NT2/D1 (cell line): ENCODE measurements at regions not wholly inside any gene's neighbourhood (a gene's known extent, or its start where the extent isn't known, plus 50 kb on each side); places are given as distances from the start of the nearest gene placed in this dataset.
A peak's percentile ranks its signal among the peaks of the same experiment; 100 is the strongest.

ENCODE experiments used
- DNase-seq: peaks from one replicate; pipeline ENCODE4 v3.0.0-alpha.2; 2011; ENCODE audit warnings: low read depth, low spot score
- H3K27me3 ChIP-seq: 2 replicates; pipeline ENCODE4 v1.6.0; 2011; ENCODE audit warnings: mild to moderate bottlenecking; ENCODE audit not compliant: insufficient read length, insufficient read depth
- H3K36me3 ChIP-seq: 2 replicates; pipeline ENCODE4 v1.6.1; 2011; ENCODE audit warnings: mild to moderate bottlenecking, low read length, mixed read lengths; ENCODE audit not compliant: insufficient read depth, insufficient read length
- H3K4me1 ChIP-seq: 2 replicates; pipeline ENCODE4 v1.5.1; 2011; ENCODE audit not compliant: insufficient read depth, insufficient read length
- H3K4me3 ChIP-seq: 2 replicates; pipeline ENCODE4 v1.5.1; 2011; ENCODE audit warnings: low read depth; ENCODE audit not compliant: insufficient read length
- H3K9ac ChIP-seq: 2 replicates; pipeline ENCODE4 v1.6.0; 2011; ENCODE audit warnings: low read depth; ENCODE audit not compliant: insufficient read length
- H3K9me3 ChIP-seq: 2 replicates; pipeline ENCODE4 v1.5.1; 2011; ENCODE audit warnings: mild to moderate bottlenecking, low read length; ENCODE audit not compliant: insufficient read depth
- SUZ12 ChIP-seq: IDR thresholded peaks from 2 replicates; pipeline ENCODE4 v1.6.1; 2011; ENCODE audit not compliant: insufficient read length, insufficient read depth; ENCODE audit errors: extremely low read depth
- YY1 ChIP-seq: IDR thresholded peaks from 2 replicates; pipeline ENCODE4 v1.6.1; 2011; ENCODE audit not compliant: insufficient read length, insufficient read depth
- ZNF274 ChIP-seq: IDR thresholded peaks from 2 replicates; pipeline ENCODE4 v1.6.1; 2011; ENCODE audit warnings: mild to moderate bottlenecking, low read depth, low read length

DNA sequence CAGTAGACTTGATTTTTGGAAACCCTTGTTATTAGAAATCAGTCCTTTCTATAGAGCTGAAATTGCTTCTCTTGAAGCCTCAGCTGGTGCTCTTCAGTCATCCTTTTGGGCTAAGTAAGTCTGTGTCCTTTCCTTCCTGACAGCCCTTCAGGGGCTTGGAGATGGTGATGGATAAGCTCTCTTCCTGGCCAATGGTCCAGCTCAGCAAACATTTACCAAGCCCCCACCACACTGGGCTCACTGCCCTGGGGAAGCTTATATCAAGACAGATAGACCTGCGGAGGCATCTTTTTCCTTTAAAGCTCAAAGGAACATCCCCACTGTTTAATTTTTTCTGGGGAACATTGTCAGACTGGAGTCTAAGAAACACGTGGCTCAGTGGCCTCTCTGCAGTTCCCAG, 139.6 kb downstream of the HAPSTR1 start:
- no peak for DNase-seq
- H3K4me3 ChIP-seq, result no peak overlapping the region
- TF ChIP-seq SUZ12 (no peak), ZNF274 (no peak)
- H3K27me3 ChIP-seq, result no peaks in the 10 kb centered on the region
- H3K9ac ChIP-seq, result no peak overlapping the region
- H3K4me1 ChIP-seq, result no peaks in the 10 kb centered on the region
- no peaks in the 10 kb centered on the region for H3K9me3 ChIP-seq
- H3K36me3 ChIP-seq, result no peaks in the 10 kb centered on the region

DNA sequence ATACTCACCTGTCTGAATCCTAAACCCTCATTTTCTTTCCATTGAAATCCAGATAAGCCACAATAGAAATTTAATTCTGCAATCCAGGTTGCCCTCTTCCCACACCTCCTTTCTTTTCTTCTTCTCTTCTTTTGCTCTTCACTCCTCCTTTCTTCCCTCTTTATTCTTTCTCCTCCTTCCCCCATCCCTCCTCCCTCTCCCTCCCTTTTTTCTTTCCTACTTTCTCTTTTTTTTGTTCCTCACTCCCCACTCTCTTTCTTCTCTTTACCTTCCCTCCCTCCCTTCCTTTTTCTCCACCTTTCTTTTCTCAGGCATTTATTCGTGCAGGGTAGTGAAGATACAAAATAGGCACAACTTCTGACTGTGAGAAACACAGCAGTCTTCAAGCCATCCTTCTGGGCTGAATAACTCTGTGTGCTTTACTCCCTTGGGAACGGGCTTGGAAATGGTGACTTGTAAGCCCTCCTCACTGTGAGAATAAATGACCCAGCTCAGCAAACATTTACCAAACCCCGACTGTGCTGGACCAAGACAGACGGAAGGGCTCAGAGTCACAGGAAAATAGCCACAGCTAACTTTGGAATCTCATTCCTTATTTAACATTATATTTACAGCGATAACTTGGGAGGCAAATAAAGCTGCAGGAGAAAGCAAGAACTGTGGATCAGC, 140.8 kb downstream of the HAPSTR1 start:
- no peak for TF ChIP-seq SUZ12
- TF ChIP-seq ZNF274, result no peak
- TF ChIP-seq YY1, result no peak
- Histone ChIP-seq H3K4me1 (no peaks in the 10 kb centered on the region), H3K9me3 (no peaks in the 10 kb centered on the region), H3K27me3 (no peaks in the 10 kb centered on the region), H3K36me3 (no peaks in the 10 kb centered on the region), H3K4me3 (no peak overlapping the region), H3K9ac (no peak overlapping the region)
- DNase-seq, result no peak

DNA sequence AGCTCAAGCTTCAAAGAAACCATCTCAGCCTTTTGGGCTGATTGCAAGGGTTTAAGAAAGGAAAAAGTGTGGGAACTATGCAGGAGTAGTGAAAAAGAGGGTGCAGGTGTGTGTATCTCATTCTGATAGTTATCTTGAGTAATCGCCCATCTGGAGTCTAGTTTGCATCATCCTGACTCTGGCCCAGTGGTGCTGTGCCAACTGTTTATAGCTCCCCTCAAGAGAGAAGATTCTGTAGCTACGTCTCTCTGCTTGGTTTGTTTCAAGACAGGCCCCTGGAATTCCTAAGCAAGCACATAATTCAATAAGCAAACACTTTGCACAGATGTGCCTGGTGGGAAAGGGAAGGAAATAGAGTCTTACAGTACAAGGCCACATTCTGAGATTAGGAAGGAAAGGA, 144.4 kb downstream of the HAPSTR1 start:
- Histone ChIP-seq H3K27me3 (no peaks in the 10 kb centered on the region), H3K4me3 (no peak overlapping the region), H3K9me3 (peaks cover 5% of the 10 kb centered on the region; the same call in 1 of the 2 replicates), H3K36me3 (no peaks in the 10 kb centered on the region), H3K9ac (no peak overlapping the region), H3K4me1 (no peaks in the 10 kb centered on the region)
- DNase-seq, result no peak
- TF ChIP-seq YY1, result no peak
- TF ChIP-seq SUZ12, result no peak
- no peak for TF ChIP-seq ZNF274

DNA sequence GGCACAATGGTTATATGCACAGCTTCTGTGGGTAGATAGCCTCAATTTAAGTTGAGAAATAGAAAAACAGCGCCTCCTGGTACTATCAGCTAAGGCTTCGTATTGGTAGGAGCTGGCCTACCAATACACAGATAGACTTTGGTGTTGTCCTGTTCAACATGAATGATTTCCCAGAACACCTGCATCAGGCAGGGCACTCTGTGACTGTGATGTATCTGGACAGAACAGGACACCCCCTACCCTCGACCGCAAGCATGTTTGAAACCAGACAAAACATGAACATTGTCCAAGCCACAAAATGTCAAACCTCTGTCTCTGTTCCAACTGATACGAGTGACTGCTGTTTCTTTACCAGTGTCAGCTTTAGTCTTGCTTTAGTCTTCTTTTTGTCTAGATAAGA, 144.9 kb downstream of the HAPSTR1 start:
- DNase-seq, result no peak
- Histone ChIP-seq H3K4me1 (no peaks in the 10 kb centered on the region), H3K27me3 (no peaks in the 10 kb centered on the region), H3K36me3 (no peaks in the 10 kb centered on the region), H3K4me3 (no peak overlapping the region), H3K9me3 (peaks cover 7% of the 10 kb centered on the region; the same call in 1 of the 2 replicates), H3K9ac (no peak overlapping the region)
- TF ChIP-seq YY1, result no peak
- no peak for TF ChIP-seq ZNF274
- TF ChIP-seq SUZ12, result no peak

DNA sequence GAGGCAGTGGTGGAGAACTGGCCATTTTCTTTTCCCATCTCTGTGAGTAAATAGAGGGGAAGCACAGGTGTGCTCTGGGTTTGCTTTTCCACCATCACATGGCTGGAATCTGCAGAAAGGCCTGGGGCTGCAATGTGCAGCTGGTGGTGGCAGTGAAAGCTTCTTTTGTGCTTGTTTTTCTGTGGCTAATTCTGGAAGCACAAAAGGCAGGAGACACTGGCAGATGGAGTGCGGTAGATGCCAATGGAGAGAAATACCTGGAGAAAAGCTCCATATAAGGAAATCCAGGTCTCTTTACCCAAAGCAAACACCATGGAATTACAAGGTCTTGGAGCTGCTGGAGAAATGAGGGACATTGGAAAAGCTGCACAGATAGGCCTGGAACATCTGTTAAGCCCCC, 146.9 kb downstream of the HAPSTR1 start:
- H3K9me3 ChIP-seq, result peaks cover 7% of the 10 kb centered on the region; the same call in 1 of the 2 replicates
- DNase-seq, result no peak
- no peaks in the 10 kb centered on the region for H3K36me3 ChIP-seq
- no peak for TF ChIP-seq SUZ12
- TF ChIP-seq ZNF274, result no peak
- no peak for TF ChIP-seq YY1
- H3K9ac ChIP-seq, result no peak overlapping the region
- H3K27me3 ChIP-seq, result no peaks in the 10 kb centered on the region
- no peaks in the 10 kb centered on the region for H3K4me1 ChIP-seq
- no peak overlapping the region for H3K4me3 ChIP-seq

DNA sequence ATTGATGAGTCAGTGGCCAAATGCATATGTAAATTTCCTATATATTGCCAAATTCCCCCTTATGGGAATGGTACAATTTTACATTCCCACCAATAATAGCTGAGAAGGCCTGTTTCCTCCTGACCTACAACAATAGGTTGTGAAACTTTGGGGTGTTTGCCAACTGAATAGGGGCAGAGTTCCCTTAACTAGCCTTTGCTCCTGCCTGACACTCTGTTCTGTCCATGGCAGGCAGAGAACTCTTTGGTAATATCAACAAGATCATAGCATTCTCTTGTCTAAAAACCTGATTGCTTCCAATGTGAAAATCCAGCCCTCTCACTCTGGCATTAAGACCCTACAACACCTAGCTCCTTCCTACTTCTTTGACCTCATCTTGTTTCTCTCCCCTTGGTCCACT, 149.7 kb downstream of the HAPSTR1 start:
- no peak for TF ChIP-seq YY1
- no peak for TF ChIP-seq SUZ12
- no peak for TF ChIP-seq ZNF274
- H3K9ac ChIP-seq, result no peak overlapping the region
- H3K27me3 ChIP-seq, result peaks cover 2% of the 10 kb centered on the region
- no peak overlapping the region for H3K4me3 ChIP-seq
- no peak for DNase-seq
- H3K9me3 ChIP-seq, result peaks cover 7% of the 10 kb centered on the region; the same call in 1 of the 2 replicates
- no peaks in the 10 kb centered on the region for H3K36me3 ChIP-seq
- no peaks in the 10 kb centered on the region for H3K4me1 ChIP-seq

DNA sequence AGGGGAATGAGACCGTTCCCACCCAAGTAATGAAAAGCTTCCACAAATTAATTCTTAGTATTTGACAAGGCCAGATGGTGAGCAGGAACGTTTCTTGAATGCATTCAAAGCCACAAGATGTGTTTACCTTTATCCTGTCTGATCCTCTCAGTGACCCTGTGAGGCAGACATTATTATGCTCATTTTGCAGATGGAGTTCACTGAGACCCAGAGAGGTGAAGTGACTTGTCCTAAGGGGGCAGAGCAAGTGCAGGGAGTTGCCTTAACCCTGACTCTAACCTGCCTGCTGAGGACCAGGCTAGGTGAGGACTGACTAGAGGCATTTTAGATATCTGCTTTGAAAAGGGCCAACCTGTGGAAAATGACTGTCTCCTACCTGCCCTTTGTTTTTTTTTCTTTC, 156.7 kb downstream of the HAPSTR1 start:
- H3K9me3 ChIP-seq, result no peaks in the 10 kb centered on the region
- H3K4me1 ChIP-seq, result no peaks in the 10 kb centered on the region
- H3K9ac ChIP-seq, result no peak overlapping the region
- H3K27me3 ChIP-seq, result peaks cover 2% of the 10 kb centered on the region
- no peak overlapping the region for H3K4me3 ChIP-seq
- DNase-seq, result peak; percentile 23
- TF ChIP-seq SUZ12 (no peak), ZNF274 (no peak)
- H3K36me3 ChIP-seq, result no peaks in the 10 kb centered on the region
